HCEC 1CT (cell line): ENCODE measurements at regions not wholly inside any gene's neighbourhood (a gene's known extent, or its start where the extent isn't known, plus 50 kb on each side); places are given as distances from the start of the nearest gene placed in this dataset.

ENCODE experiments used
- DNase-seq: peaks from one replicate; pipeline ENCODE4 v3.0.0-alpha.2; 2017

GRCh38 chr5:103498800-103499551, 63.6 kb downstream of the NUDT12 start:
- DNase-seq = no peak

- no peak for DNase-seq
Measured at GRCh38 chr5:103498211-103498610, 64.4 kb downstream of the NUDT12 start.

- no peak for DNase-seq
Measured at GRCh38 chr5:103497781-103498180, 64.8 kb downstream of the NUDT12 start.

GRCh38 chr5:103490030-103490739, 72.4 kb downstream of the NUDT12 start:
- no peak for DNase-seq

- DNase-seq = no peak
Measured at GRCh38 chr5:103489307-103489706, 73.3 kb downstream of the NUDT12 start.

GRCh38 chr5:103487822-103488493, 74.6 kb downstream of the NUDT12 start:
- no peak for DNase-seq

GRCh38 chr5:103487218-103487617, 75.4 kb downstream of the NUDT12 start:
- no peak for DNase-seq

GRCh38 chr5:103486739-103487138, 75.8 kb downstream of the NUDT12 start:
- no peak for DNase-seq

GRCh38 chr5:103480246-103480645, 82.3 kb downstream of the NUDT12 start:
- no peak for DNase-seq

- no peak for DNase-seq
Measured at GRCh38 chr5:103477678-103478077, 84.9 kb downstream of the NUDT12 start.

GRCh38 chr5:103476811-103477210, 85.8 kb downstream of the NUDT12 start:
- DNase-seq = no peak

- DNase-seq = peak; percentile 51
Measured at GRCh38 chr5:103475629-103476240, 86.9 kb downstream of the NUDT12 start.

GRCh38 chr5:103474677-103475076, 87.9 kb downstream of the NUDT12 start:
- peak; percentile 28 for DNase-seq

- no peak for DNase-seq
Measured at GRCh38 chr5:103473725-103474124, 88.9 kb downstream of the NUDT12 start.

- peak; percentile 68 for DNase-seq
Measured at GRCh38 chr5:103472830-103473229, 89.8 kb downstream of the NUDT12 start.

GRCh38 chr5:103472265-103472664, 90.3 kb downstream of the NUDT12 start:
- DNase-seq = no peak

- DNase-seq = peak; percentile 77
Measured at GRCh38 chr5:103469288-103470040, 93.1 kb downstream of the NUDT12 start.

GRCh38 chr5:103467831-103468230, 94.8 kb downstream of the NUDT12 start:
- no peak for DNase-seq

- DNase-seq = peak; percentile 82
Measured at GRCh38 chr5:103466495-103466894, 96.1 kb downstream of the NUDT12 start.

GRCh38 chr5:103465891-103466290, 96.7 kb downstream of the NUDT12 start:
- peak; percentile 14 for DNase-seq

- peak; percentile 30 for DNase-seq
Measured at GRCh38 chr5:103464835-103465484, 97.6 kb downstream of the NUDT12 start.

- no peak for DNase-seq
Measured at GRCh38 chr5:103463261-103463660, 99.3 kb downstream of the NUDT12 start.
